Hematopoietic multipotent progenitor cell treated with erythropoietin and hydrocortisone succinate and interleukin-3 and kit ligand, for 15 days (in vitro differentiated cells): ENCODE measurements at regions not wholly inside any gene's neighbourhood (a gene's known extent, or its start where the extent isn't known, plus 50 kb on each side); places are given as distances from the start of the nearest gene placed in this dataset.
"Not testable (repeated sequence)": the region's sequence is repeated elsewhere in the genome, so short reads cannot be mapped to it uniquely, and the experiment has no call there.

Source experiments
- DNase-seq: peaks from one replicate; pipeline ENCODE4 v3.0.0-alpha.2; 2015; ENCODE audit warnings: low spot score

DNA sequence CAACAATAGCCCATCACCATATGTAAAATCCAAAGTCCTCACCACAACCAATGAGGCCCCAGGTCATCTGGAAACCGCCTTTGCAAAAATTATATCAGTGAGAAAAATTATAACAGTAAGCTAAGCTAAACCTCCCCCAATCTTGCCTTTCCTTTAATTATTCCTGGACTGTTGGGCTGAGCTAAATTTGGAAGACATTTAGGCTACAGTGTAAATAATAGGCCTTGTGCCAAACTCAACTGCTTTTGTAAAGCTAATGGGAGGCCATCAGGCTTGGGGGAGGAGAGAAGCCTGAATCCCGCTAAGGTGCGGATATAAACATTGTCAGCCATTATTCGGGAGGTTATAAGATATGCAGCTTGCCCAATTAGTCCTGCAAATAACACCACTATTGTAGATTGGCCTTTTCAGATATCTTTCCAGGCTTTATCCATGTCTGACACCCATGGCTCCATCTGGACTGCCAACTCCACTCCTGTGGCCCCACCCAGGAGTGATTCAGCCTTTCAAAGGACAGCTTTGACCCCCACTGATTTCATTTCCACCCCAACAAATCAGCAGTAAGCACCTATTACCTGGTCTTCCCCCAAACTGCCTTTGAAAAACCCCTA, 53.0 kb upstream of the CA12 start:
- DNase-seq = no peak

DNA sequence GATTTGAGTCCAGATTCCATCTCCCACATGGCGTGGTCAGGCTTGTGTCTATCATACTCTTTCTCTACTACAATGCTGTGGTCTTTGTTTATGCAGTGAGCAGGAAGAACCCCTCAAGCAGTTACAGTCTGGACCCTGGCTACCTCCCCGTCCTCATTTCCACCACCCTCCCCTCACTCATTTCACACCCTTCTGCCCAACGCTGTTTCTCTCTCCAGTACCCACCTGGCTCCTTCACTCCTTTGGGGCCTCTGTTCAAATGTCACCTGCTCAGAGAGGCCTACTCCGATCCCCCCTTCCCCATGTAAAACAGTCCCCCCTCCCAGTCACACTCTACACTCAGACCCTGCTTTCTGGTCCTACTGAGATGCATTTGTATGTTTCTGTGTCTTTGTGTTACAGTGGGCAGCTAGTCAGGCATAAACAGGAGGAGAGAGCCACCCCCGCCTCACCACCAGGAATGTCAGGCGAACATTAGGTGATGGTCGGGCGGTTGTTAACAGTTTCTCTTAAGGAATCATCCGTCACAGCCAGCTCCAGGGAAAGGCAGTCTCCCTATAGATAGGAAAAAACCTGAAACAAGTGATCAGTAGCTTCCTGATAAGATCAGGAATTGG, 53.7 kb upstream of the CA12 start:
- DNase-seq = no peak

- DNase-seq = no peak
Measured at GRCh38 chr15:63436341-63436740, 54.7 kb upstream of the CA12 start.

DNA sequence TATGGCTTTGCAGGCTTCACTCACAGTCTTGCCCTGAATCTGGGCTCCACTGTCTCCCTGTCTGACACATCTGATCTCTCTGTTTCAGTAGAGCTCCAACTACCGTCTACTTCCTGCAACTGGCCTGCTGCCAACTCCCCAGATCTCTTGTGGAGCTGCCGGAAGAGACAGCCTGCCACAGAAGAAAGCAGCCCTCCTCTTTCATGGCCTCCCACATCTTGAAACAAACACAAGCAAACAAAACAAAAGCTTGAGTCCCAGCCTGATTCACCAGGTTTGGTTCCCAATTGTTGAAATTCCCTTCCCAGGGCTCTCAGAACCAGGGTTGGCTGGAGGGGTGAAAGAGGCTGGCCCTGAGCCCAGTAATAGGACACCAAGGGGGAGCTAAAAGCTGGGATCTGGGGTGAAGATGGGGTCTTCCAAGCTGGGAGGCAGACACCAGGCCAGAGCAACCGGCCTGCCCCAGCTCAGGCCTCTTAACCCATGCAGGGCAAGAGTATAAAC, 55.3 kb upstream of the CA12 start:
- DNase-seq = peak; percentile 9

GRCh38 chr15:63439536-63440264, 58.1 kb upstream of the CA12 start:
- no peak for DNase-seq

GRCh38 chr15:63440265-63440648, 58.6 kb upstream of the CA12 start:
- DNase-seq = no peak

DNA sequence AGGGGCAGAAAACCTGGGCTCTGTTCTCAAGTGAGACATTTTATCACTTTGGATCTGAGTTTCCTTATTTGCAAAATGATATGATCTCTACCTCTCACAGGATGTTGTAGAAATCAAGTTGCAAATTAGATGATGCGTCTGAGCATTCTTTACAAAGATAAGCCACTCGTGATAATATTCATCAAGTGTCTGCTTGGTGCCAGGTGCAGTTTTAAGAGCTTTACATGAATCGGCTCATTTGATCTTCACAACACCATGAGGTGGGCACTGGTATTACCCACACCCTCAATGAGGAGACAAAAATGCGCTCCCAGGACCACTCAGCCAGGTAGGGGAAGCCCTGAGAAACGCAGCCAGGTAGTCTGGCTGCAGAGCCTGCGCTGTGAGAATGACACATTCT, 59.1 kb upstream of the CA12 start:
- no peak for DNase-seq

DNA sequence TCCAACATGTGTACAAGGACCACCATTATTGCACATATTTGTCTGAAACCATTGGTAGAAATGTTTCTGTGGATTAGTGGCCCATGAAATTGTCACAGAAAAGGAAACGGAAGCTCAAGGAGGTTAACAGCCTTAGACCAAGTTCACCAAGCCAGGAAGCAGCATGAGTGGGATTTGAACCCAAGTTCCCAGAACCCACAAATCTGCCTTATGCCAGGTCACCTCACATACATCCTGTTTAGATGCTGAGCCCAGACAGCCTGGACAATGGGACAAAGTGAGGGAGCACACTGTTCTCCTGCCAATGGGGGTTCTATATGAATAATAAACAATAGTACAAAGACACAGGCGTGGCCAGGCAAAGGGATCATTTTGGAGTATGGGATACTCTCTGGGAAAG, 59.6 kb upstream of the CA12 start:
- DNase-seq = no peak

DNA sequence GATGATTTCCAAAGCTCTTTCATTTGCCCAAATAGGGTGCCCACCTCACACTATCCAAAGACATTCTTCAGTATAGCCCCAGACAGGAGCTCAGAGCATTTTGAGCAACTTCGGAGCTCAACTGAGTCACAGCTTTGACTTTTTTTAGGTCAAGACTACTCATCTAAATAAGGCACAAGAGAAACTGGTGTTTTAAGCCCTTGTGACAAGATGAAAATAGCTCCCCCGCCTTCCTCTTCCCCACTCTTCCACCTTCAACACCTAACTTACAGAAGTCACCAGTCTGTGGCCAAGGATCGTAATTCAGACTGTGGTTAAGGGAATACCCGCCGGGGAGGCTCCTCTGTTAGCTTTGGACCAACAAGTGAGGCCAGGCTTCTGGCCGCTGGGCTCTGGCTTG, 60.4 kb upstream of the CA12 start:
- DNase-seq = no peak

- DNase-seq = no peak
Measured at GRCh38 chr15:63444611-63445010, 59.8 kb upstream of the USP3 start.

GRCh38 chr15:63446255-63446654, 58.1 kb upstream of the USP3 start:
- DNase-seq = no peak

- DNase-seq = no peak
Measured at GRCh38 chr15:63447017-63447676, 57.2 kb upstream of the USP3 start.

DNA sequence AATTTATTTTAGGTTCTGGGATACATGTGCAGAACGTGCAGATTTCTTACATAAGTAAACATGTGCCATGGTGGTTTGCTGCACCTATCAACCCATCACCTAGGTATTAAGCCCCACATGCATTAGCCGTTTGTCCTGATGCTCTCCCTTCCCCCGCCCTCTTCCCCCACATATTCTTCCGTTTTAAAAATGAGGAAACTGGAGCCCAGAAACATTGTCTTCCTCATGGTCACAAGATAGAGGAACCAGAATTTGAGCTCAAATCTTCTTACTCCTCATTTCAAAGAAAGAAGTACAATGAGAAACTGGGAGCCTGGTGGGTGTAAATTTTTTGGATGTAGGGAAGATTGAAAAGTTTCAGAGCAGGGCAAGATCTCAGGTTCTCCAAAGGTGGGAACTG, 56.1 kb upstream of the USP3 start:
- DNase-seq = no peak

DNA sequence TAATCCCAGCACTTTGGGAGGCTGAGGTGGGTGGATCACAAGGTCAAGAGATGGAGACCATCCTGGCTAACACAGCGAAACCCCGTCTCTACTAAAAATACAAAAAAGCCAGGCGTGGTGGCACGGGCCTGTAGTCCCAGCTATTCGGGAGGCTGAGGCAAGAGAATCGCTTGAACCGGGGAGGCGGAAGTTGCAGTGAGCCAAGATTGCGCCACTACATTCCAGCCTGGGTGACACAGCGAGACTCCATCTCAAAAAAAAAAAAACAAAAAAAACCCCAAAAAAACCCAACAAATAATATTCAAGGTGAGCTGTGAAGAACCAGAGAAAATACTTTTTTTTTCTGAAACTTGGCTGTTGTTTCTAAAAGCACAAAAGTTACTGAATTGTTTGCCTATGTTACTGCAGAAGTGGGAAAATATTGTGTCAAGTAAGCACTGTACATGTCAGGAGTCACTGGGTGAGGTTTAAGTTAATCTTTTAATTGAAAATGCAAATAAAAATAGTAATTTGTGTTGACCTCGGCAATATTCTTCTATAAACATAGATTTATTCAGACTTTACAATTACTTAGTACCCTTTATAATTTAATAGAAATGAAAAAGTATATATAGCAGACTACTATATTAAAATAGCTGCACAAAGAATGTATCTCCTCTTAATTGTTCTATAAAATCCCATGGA, 55.4 kb upstream of the USP3 start:
- not testable (repeated sequence) for DNase-seq

GRCh38 chr15:63449731-63450130, 54.7 kb upstream of the USP3 start:
- DNase-seq = no peak

GRCh38 chr15:63450884-63451225, 53.5 kb upstream of the USP3 start:
- DNase-seq = no peak

GRCh38 chr15:63451671-63452315, 52.6 kb upstream of the USP3 start:
- no peak for DNase-seq

DNA sequence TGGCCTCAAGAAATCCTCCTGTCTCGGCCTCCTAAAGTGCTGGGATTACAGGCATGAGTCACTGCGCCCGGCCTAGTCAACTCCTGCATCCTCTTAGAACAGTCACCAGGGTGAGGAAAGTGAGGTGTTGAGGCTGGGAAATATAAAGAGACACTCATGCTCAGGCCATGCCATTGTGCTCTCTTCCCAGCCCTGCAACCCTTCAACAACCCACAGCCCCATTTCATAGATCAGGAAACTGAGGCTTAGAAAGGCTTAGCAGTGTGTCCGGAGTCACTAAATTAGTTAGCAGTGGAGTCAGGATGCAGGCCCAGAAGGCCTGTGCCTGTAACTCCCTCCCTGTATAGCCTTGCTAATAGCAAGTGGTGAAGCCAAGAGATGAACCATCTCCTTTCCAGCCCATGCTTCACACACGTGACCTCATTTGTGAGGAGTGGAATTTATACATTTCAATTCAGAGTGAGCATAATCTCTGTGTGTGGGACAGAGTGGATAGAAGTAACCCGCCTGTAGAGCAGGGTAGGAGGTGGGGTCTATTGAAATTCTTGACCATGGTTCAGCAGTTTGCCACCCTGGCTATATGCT, 51.7 kb upstream of the USP3 start:
- no peak for DNase-seq

- no peak for DNase-seq
Measured at GRCh38 chr15:63453186-63453905, 51.0 kb upstream of the USP3 start.

DNA sequence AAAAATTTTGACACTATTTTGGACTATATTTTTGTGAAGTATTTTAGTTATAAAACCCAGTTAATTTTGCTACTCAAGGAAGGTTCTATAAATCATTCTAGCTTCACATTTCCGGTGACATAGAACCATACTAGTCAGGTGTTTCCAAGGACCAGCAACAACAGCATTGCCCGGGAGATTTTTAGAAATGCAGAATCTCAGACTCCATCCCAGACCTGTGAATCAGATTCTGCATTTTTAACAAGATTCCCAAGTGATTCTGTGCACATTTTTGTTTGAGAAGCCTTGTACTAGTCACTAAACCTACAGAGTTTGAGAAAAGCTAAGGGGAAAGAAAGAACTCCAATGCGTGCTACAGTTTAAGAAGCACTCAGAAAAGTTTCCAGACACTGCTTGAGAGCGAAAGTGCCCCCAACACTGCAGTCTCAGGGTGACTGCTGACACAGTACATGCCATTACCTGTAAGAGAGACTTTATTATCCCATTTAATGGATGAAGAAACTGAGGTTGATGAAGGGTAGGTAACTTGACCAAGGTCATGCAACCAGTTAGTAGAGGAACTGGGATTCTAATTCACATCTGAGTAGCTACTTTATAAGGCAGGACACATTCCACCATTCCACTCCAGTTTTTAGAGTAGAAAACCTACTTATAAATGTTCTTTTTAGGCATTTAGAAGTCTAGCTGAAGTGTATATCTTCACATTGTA, 49.7 kb upstream of the USP3 start:
- no peak for DNase-seq
